Prostate gland (tissue), 2 donors: ENCODE measurements at regions not wholly inside any gene's neighbourhood (a gene's known extent, or its start where the extent isn't known, plus 50 kb on each side); places are given as distances from the start of the nearest gene placed in this dataset.

Source experiments
- POLR2AphosphoS5 ChIP-seq: sonication (generic); formaldehyde crosslinking; IDR thresholded peaks from one replicate; pipeline ENCODE4 v1.6.1; 2017; ENCODE audit warnings: antibody characterized with exemption
- TF ChIP-seq, protein P1 (sequence below), 4 experiments: fragments of 200-600 bp in 2 of 4; fragments of 450-650 bp in 2 of 4; sonication (generic) in 2 of 4; IDR thresholded peaks; 1 replicate in 3 of 4; 2 replicates in 1 of 4; pipeline ENCODE4 v1.5.1; 2016 to 2019; ENCODE audit warnings: antibody characterized with exemption in 4 of 4, mild to moderate bottlenecking in 2 of 4, moderate library complexity in 2 of 4

DNA sequence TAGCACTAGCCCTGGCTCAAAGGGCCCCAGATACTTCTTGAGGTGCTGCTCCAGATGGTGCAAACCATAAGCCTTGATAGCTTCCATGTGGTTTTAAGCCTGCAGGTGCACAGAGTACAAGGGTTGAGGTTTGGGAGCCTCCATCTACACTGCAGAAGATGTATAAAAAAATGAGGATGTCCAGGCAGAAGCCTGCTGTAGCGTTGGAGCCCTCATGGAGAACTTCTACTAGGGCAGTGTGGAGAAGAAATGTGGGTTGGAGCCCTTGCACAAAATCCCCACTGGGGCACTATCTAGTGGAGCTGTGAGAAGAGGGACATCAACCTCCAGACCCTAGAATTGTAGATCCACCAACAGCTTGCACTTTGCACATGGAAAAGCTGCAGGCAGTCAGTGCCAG lies 231.9 kb downstream of the CHIC2 start:
- TF ChIP-seq, protein P1, sequence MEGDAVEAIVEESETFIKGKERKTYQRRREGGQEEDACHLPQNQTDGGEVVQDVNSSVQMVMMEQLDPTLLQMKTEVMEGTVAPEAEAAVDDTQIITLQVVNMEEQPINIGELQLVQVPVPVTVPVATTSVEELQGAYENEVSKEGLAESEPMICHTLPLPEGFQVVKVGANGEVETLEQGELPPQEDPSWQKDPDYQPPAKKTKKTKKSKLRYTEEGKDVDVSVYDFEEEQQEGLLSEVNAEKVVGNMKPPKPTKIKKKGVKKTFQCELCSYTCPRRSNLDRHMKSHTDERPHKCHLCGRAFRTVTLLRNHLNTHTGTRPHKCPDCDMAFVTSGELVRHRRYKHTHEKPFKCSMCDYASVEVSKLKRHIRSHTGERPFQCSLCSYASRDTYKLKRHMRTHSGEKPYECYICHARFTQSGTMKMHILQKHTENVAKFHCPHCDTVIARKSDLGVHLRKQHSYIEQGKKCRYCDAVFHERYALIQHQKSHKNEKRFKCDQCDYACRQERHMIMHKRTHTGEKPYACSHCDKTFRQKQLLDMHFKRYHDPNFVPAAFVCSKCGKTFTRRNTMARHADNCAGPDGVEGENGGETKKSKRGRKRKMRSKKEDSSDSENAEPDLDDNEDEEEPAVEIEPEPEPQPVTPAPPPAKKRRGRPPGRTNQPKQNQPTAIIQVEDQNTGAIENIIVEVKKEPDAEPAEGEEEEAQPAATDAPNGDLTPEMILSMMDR (IDR thresholded peaks at IDR 0.05) = no peak
- TF ChIP-seq POLR2AphosphoS5 = no peak
